Type B pancreatic cell (in vitro differentiated cells): ENCODE measurements at regions not wholly inside any gene's neighbourhood (a gene's known extent, or its start where the extent isn't known, plus 50 kb on each side); places are given as distances from the start of the nearest gene placed in this dataset.
A peak's percentile ranks its signal among the peaks of the same experiment; 100 is the strongest.

Experiments
- DNase-seq: peaks from one replicate; pipeline ENCODE4 v3.0.0; 2021; ENCODE audit warnings: mixed read lengths; ENCODE audit not compliant: unreplicated experiment; ENCODE audit errors: extremely low spot score
- H3K27ac Mint-ChIP-seq: 2 replicates; pipeline ENCODE4 v1.8.0; 2021; ENCODE audit warnings: mild to moderate bottlenecking, mixed read lengths
- H3K27me3 Mint-ChIP-seq: 2 replicates; pipeline ENCODE4 v1.8.0; 2021; ENCODE audit warnings: mixed read lengths
- H3K36me3 Mint-ChIP-seq: 2 replicates; pipeline ENCODE4 v1.8.0; 2021; ENCODE audit warnings: mixed read lengths
- H3K4me1 Mint-ChIP-seq: one replicate; pipeline ENCODE4 v1.8.0; 2021; ENCODE audit warnings: mixed read lengths; ENCODE audit not compliant: unreplicated experiment
- H3K4me3 Mint-ChIP-seq: 2 replicates; pipeline ENCODE4 v1.8.0; 2021; ENCODE audit warnings: mild to moderate bottlenecking, mixed read lengths
- H3K9me3 Mint-ChIP-seq: 2 replicates; pipeline ENCODE4 v1.8.0; 2021; ENCODE audit warnings: mixed read lengths
- CTCF ChIP-seq: fragments of 200-600 bp; sonication (generic); conservative IDR thresholded peaks from 2 replicates; pipeline ENCODE4 v1.5.0; 2021; ENCODE audit warnings: antibody characterized with exemption, mild to moderate bottlenecking

DNA sequence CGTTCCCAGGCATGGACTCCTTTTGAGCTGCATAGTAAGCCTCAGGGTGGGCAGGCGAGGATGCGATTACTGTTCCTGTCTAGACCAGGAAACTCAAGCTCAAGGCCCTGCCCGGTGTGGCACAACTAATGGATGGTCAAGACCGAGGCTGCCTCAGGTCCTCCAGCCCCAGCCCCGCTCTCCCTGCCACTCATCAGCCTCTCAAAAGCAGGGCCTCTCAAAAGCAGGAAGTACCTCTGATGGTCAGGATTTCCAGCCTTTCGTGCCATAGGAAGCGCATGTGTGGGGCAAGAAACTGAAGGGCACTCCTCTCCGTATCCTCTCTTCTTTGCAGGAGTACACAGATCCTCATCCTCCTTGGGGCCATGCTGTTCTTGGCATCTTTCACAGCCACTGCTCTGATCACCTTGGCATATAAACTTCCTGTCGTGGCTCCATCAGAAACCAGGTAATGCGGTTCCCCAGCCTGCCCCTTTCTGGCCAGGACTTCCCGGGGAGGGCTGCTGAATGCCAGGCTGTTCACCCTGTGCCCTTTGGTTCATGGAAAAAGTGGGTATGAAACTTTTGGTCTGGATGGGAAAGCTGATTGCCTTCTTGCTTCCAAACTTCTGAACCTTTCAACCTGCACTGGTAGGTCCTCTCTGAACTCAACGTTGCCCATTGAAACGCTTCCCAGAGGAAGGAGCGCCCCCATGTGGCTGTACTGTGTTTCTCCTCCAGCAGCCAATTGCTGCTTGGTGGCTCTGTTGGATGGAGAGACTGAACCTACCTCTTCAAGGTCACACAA is 82.8 kb upstream of the SEC11C start:
- H3K9me3 Mint-ChIP-seq = no peaks in the 10 kb centered on the region
- no peak overlapping the region for H3K4me3 Mint-ChIP-seq
- H3K4me1 Mint-ChIP-seq = peaks cover 17% of the 10 kb centered on the region
- DNase-seq = peak; percentile 81
- H3K27ac Mint-ChIP-seq = no peak overlapping the region
- H3K27me3 Mint-ChIP-seq = peaks cover 4% of the 10 kb centered on the region
- TF ChIP-seq CTCF = peak; percentile 92
- no peaks in the 10 kb centered on the region for H3K36me3 Mint-ChIP-seq

GRCh38 chr18:59057493-59057795 is 82.2 kb upstream of the SEC11C start:
- Mint-ChIP-seq H3K4me3 (no peak overlapping the region), H3K27me3 (peaks cover 4% of the 10 kb centered on the region), H3K9me3 (no peaks in the 10 kb centered on the region), H3K36me3 (no peaks in the 10 kb centered on the region), H3K27ac (no peak overlapping the region), H3K4me1 (peaks cover 17% of the 10 kb centered on the region)
- peak; percentile 32 for TF ChIP-seq CTCF
- DNase-seq = no peak

- Mint-ChIP-seq H3K9me3 (no peaks in the 10 kb centered on the region), H3K27ac (no peak overlapping the region), H3K27me3 (peaks cover 4% of the 10 kb centered on the region), H3K36me3 (no peaks in the 10 kb centered on the region), H3K4me3 (no peak overlapping the region), H3K4me1 (peaks cover 15% of the 10 kb centered on the region)
- no peak for DNase-seq
- TF ChIP-seq CTCF = no peak
Measured at GRCh38 chr18:59057969-59058368, 81.7 kb upstream of the SEC11C start.

- no peak overlapping the region for H3K27ac Mint-ChIP-seq
Measured at GRCh38 chr18:59059140-59059539, 80.5 kb upstream of the SEC11C start.

DNA sequence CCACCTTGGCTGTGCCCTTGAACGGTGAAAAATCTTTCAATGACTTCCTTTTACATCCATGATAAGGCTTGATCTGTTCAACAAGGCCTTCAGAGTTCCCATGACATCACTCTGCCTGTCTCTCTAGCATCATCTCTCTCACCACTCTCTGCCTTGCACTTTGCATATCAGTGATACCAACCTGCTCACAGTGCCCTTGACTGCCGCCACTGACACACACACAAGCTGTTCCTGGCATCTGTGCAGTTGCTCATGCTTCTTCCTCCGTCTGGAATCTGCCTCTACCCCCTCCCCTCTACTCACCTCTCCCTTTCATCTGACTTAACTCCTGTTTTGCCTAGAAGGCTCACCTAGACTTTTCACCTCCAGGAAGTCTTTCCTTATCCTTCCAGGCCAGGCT is 79.1 kb upstream of the SEC11C start:
- H3K27ac Mint-ChIP-seq = no peak overlapping the region
- no peak overlapping the region for H3K4me3 Mint-ChIP-seq
- no peak for TF ChIP-seq CTCF
- H3K4me1 Mint-ChIP-seq = peaks cover 7% of the 10 kb centered on the region
- no peak for DNase-seq
- peaks cover 7% of the 10 kb centered on the region for H3K27me3 Mint-ChIP-seq
- H3K9me3 Mint-ChIP-seq = no peaks in the 10 kb centered on the region
- H3K36me3 Mint-ChIP-seq = no peaks in the 10 kb centered on the region

More at GRCh38 chr18:59059140-59059539, 80.5 kb upstream of the SEC11C start:
- H3K4me3 Mint-ChIP-seq = no peak overlapping the region
- no peak for TF ChIP-seq CTCF
- no peak for DNase-seq
- peaks cover 13% of the 10 kb centered on the region for H3K4me1 Mint-ChIP-seq
- H3K9me3 Mint-ChIP-seq = no peaks in the 10 kb centered on the region
- no peaks in the 10 kb centered on the region for H3K36me3 Mint-ChIP-seq
- peaks cover 7% of the 10 kb centered on the region for H3K27me3 Mint-ChIP-seq
